Kidney (tissue), 13 donors: ENCODE measurements at regions not wholly inside any gene's neighbourhood (a gene's known extent, or its start where the extent isn't known, plus 50 kb on each side); places are given as distances from the start of the nearest gene placed in this dataset.

Experiments used
- DNase-seq, 5 donors: peaks; one replicate each; pipeline ENCODE4 v3.0.0-alpha.2; 2013 to 2020
- FAIRE-seq: peaks from 2 replicates; lab custom pipeline; 2012; peaks lifted over from hg19 to GRCh38; lab: Jason Lieb, UNC
- H3K27ac ChIP-seq, 2 donors: one replicate each; pipeline ENCODE4 v1.7.0; 2013; ENCODE audit warnings: low read depth in 2 of 2, low read length in 2 of 2, inconsistent platforms in 1 of 2
- H3K27me3 ChIP-seq: one replicate; pipeline ENCODE4 v1.7.1; 2013; ENCODE audit warnings: low read length, inconsistent platforms; ENCODE audit not compliant: control insufficient read depth, insufficient read depth
- H3K36me3 ChIP-seq, 3 donors: one replicate each; pipeline versions ENCODE4 v1.7.0 to v1.7.1; 2013; ENCODE audit warnings: low read length in 3 of 3, control low read depth in 1 of 3, inconsistent platforms in 1 of 3; ENCODE audit not compliant: insufficient read depth in 3 of 3, control insufficient read depth in 2 of 3
- H3K4me1 ChIP-seq, 3 donors: one replicate each; pipeline versions ENCODE4 v1.7.0 to v1.7.1; 2013; ENCODE audit warnings: low read length in 3 of 3, inconsistent platforms in 1 of 3, low read depth in 1 of 3; ENCODE audit not compliant: control insufficient read depth in 2 of 3, insufficient read depth in 2 of 3
- H3K4me3 ChIP-seq, 3 donors: one replicate each; pipeline versions ENCODE4 v1.7.0 to v1.8.1; 2013; ENCODE audit warnings: low read length in 3 of 3, control low read depth in 1 of 3, inconsistent platforms in 1 of 3
- H3K9ac ChIP-seq, 3 donors: one replicate each; pipeline versions ENCODE4 v1.7.0 to v1.7.1; 2013; ENCODE audit warnings: low read length in 3 of 3, control low read depth in 1 of 3, inconsistent platforms in 1 of 3
- H3K9me3 ChIP-seq, 3 donors: one replicate each; pipeline versions ENCODE4 v1.7.0 to v1.7.1; 2013; ENCODE audit warnings: low read length in 3 of 3, control low read depth in 1 of 3, inconsistent platforms in 1 of 3; ENCODE audit not compliant: control insufficient read depth in 2 of 3, insufficient read depth in 1 of 3
- CTCF ChIP-seq: IDR thresholded peaks from 3 replicates; pipeline ENCODE4 v1.5.1; 2012; ENCODE audit warnings: mild to moderate bottlenecking, moderate library complexity, borderline replicate concordance; ENCODE audit not compliant: insufficient read depth; ENCODE audit errors: extremely low read depth
- intact Hi-C: fragments of 100-400 bp; cut with DNase I; formaldehyde crosslinking; loops from one replicate; pipeline ENCODE4 v1.11.1; 2022
- donor health status: control.
- donor health status: control.
- donor health status: control.
- donor health status: control.
- donor health status: control.
- donor health status: DM: yes; HTN: yes; CAD: no.
- donor health status: Normal renal cell carcinoma (clear cell type).

- H3K9ac ChIP-seq = no peak overlapping the region
- intact Hi-C loops = no loop called here
- no peak for FAIRE-seq
These were observed 633.9 kb upstream of the MBL2 start for GRCh38 chr10:53406532-53406931.

GRCh38 chr10:53403688-53404087, 631.1 kb upstream of the MBL2 start:
- H3K9ac ChIP-seq = no peak overlapping the region
- no peak overlapping the region for H3K4me3 ChIP-seq
- no peak overlapping the region for H3K27ac ChIP-seq
- DNase-seq = peak in 2 of 5 donors; percentile 29 to 55
- H3K36me3 ChIP-seq = no peaks in the 10 kb centered on the region
- TF ChIP-seq CTCF = no peak
- intact Hi-C loops = no loop called here
- H3K4me1 ChIP-seq = peaks cover 0 to 6% (median 0%) of the 10 kb centered on the region in 3 donors
- H3K27me3 ChIP-seq = no peaks in the 10 kb centered on the region
- no peaks in the 10 kb centered on the region for H3K9me3 ChIP-seq
- FAIRE-seq = no peak

More at GRCh38 chr10:53406532-53406931, 633.9 kb upstream of the MBL2 start:
- DNase-seq = no peak
- no peak overlapping the region for H3K27ac ChIP-seq
- no peaks in the 10 kb centered on the region for H3K9me3 ChIP-seq
- H3K27me3 ChIP-seq = no peaks in the 10 kb centered on the region
- no peak for TF ChIP-seq CTCF
- H3K36me3 ChIP-seq = no peaks in the 10 kb centered on the region
- H3K4me1 ChIP-seq = peaks cover 0 to 6% (median 0%) of the 10 kb centered on the region in 3 donors
- H3K4me3 ChIP-seq = no peak overlapping the region

GRCh38 chr10:53402594-53402993, 630.0 kb upstream of the MBL2 start:
- DNase-seq = no peak
- no peak for TF ChIP-seq CTCF
- no peak overlapping the region for H3K4me3 ChIP-seq
- peaks cover 0 to 6% (median 0%) of the 10 kb centered on the region in 3 donors for H3K4me1 ChIP-seq
- no peak overlapping the region for H3K9ac ChIP-seq
- no peaks in the 10 kb centered on the region for H3K9me3 ChIP-seq
- no peaks in the 10 kb centered on the region for H3K36me3 ChIP-seq
- intact Hi-C loops = no loop called here
- H3K27me3 ChIP-seq = no peaks in the 10 kb centered on the region
- FAIRE-seq = no peak
- no peak overlapping the region for H3K27ac ChIP-seq

GRCh38 chr10:53401536-53401935, 629.0 kb upstream of the MBL2 start:
- Histone ChIP-seq H3K9me3 (no peaks in the 10 kb centered on the region), H3K9ac (no peak overlapping the region), H3K4me3 (no peak overlapping the region), H3K4me1 (peaks cover 0 to 6% (median 0%) of the 10 kb centered on the region in 3 donors), H3K27me3 (no peaks in the 10 kb centered on the region), H3K36me3 (no peaks in the 10 kb centered on the region), H3K27ac (no peak overlapping the region)
- intact Hi-C loops = no loop called here
- FAIRE-seq (no peak), DNase-seq (no peak)
- TF ChIP-seq CTCF = no peak
